COLO668 (cell line): ENCODE measurements at regions not wholly inside any gene's neighbourhood (a gene's known extent, or its start where the extent isn't known, plus 50 kb on each side); places are given as distances from the start of the nearest gene placed in this dataset.
"Not testable (repeated sequence)": the region's sequence is repeated elsewhere in the genome, so short reads cannot be mapped to it uniquely, and the experiment has no call there.

Experiments used
- DNase-seq: peaks from one replicate; lab custom pipeline; 2025; ENCODE audit not compliant: unreplicated experiment; lab: John Stamatoyannopoulos, UW

- not testable (repeated sequence) for DNase-seq
Observed at GRCh38 chr2:105506860-105507259, 108.0 kb upstream of the FHL2 start.

GRCh38 chr2:105504459-105504858 lies 105.6 kb upstream of the FHL2 start:
- DNase-seq, result no peak

- no peak for DNase-seq
Observed at GRCh38 chr2:105502625-105503334, 103.9 kb upstream of the FHL2 start.

- no peak for DNase-seq
Observed at GRCh38 chr2:105498281-105498846, 99.5 kb upstream of the FHL2 start.

- no peak for DNase-seq
Observed at GRCh38 chr2:105497094-105497493, 98.2 kb upstream of the FHL2 start.

GRCh38 chr2:105496271-105496670 lies 97.4 kb upstream of the FHL2 start:
- no peak for DNase-seq

- DNase-seq, result no peak
Observed at GRCh38 chr2:105494683-105495425, 96.0 kb upstream of the FHL2 start.

GRCh38 chr2:105490956-105491355 lies 92.1 kb upstream of the FHL2 start:
- DNase-seq, result no peak

GRCh38 chr2:105490204-105490603 lies 91.4 kb upstream of the FHL2 start:
- DNase-seq, result peak; percentile 28

GRCh38 chr2:105489168-105489878 lies 90.5 kb upstream of the FHL2 start:
- DNase-seq, result no peak

GRCh38 chr2:105488285-105488684 lies 89.4 kb upstream of the FHL2 start:
- no peak for DNase-seq

GRCh38 chr2:105487142-105488069 lies 88.6 kb upstream of the FHL2 start:
- DNase-seq, result no peak

- DNase-seq, result no peak
Observed at GRCh38 chr2:105486762-105487141, 87.9 kb upstream of the FHL2 start.

GRCh38 chr2:105478670-105479069 lies 79.8 kb upstream of the FHL2 start:
- no peak for DNase-seq

GRCh38 chr2:105477050-105477620 lies 78.3 kb upstream of the FHL2 start:
- not testable (repeated sequence) for DNase-seq

- no peak for DNase-seq
Observed at GRCh38 chr2:105473011-105473410, 74.2 kb upstream of the FHL2 start.

GRCh38 chr2:105470979-105471378 lies 72.1 kb upstream of the FHL2 start:
- no peak for DNase-seq

- DNase-seq, result no peak
Observed at GRCh38 chr2:105469781-105470180, 70.9 kb upstream of the FHL2 start.

- DNase-seq, result no peak
Observed at GRCh38 chr2:105468582-105469042, 69.8 kb upstream of the FHL2 start.

- no peak for DNase-seq
Observed at GRCh38 chr2:105464325-105464724, 65.5 kb upstream of the FHL2 start.
